GM12892 (cell line): ENCODE measurements at regions not wholly inside any gene's neighbourhood (a gene's known extent, or its start where the extent isn't known, plus 50 kb on each side); places are given as distances from the start of the nearest gene placed in this dataset.

ENCODE experiments used
- DNase-seq: peaks from one replicate; pipeline ENCODE4 v3.0.0; 2011; ENCODE audit not compliant: insufficient read length
- FAIRE-seq: peaks from 2 replicates; lab custom pipeline; 2011; peaks lifted over from hg19 to GRCh38; lab: Jason Lieb, UNC
- POLR2A ChIP-seq: IDR thresholded peaks from 2 replicates; pipeline ENCODE4 v1.6.1; 2011; ENCODE audit warnings: low read depth, low read length, control low read depth
- POLR2AphosphoS5 ChIP-seq: IDR thresholded peaks from 2 replicates; pipeline ENCODE4 v1.6.1; 2011; ENCODE audit warnings: low read depth, low read length, control low read depth
- TAF1 ChIP-seq: IDR thresholded peaks from 2 replicates; pipeline ENCODE4 v1.6.1; 2011; ENCODE audit warnings: low read depth, mild to moderate bottlenecking, control low read depth, low read length, borderline replicate concordance

GRCh38 chr3:117366574-117366973 lies 657.0 kb downstream of the TUSC7 start:
- no peak for FAIRE-seq

GRCh38 chr3:117367861-117368260 lies 658.3 kb downstream of the TUSC7 start:
- FAIRE-seq (no peak), DNase-seq (no peak)

More at GRCh38 chr3:117366574-117366973, 657.0 kb downstream of the TUSC7 start:
- TF ChIP-seq POLR2AphosphoS5 (no peak), TAF1 (no peak), POLR2A (no peak)
- DNase-seq = no peak

GRCh38 chr3:117380631-117381030 lies 671.1 kb downstream of the TUSC7 start:
- FAIRE-seq (no peak), DNase-seq (no peak)
- TF ChIP-seq POLR2AphosphoS5 (no peak), TAF1 (no peak), POLR2A (no peak)

More at GRCh38 chr3:117367861-117368260, 658.3 kb downstream of the TUSC7 start:
- no peak for TF ChIP-seq POLR2AphosphoS5

GRCh38 chr3:117393119-117393518 lies 683.5 kb downstream of the TUSC7 start:
- FAIRE-seq (no peak), DNase-seq (no peak)
- TF ChIP-seq POLR2A = no peak
- no peak for TF ChIP-seq POLR2AphosphoS5
- no peak for TF ChIP-seq TAF1

GRCh38 chr3:117398141-117398899 lies 688.7 kb downstream of the TUSC7 start:
- TF ChIP-seq TAF1 (no peak), POLR2A (no peak), POLR2AphosphoS5 (no peak)
- FAIRE-seq (no peak), DNase-seq (no peak)

- TF ChIP-seq POLR2AphosphoS5 (no peak), POLR2A (no peak), TAF1 (no peak)
- FAIRE-seq (no peak), DNase-seq (no peak)
Observed at GRCh38 chr3:117399311-117400078, 689.9 kb downstream of the TUSC7 start.

- no peak for DNase-seq
- no peak for FAIRE-seq
- no peak for TF ChIP-seq TAF1
- no peak for TF ChIP-seq POLR2AphosphoS5
- TF ChIP-seq POLR2A = no peak
Observed at GRCh38 chr3:117400303-117400702, 690.7 kb downstream of the TUSC7 start.

GRCh38 chr3:117404141-117404540 lies 694.6 kb downstream of the TUSC7 start:
- FAIRE-seq = no peak

GRCh38 chr3:117404730-117405129 lies 695.2 kb downstream of the TUSC7 start:
- TF ChIP-seq TAF1 = no peak
- TF ChIP-seq POLR2AphosphoS5 = no peak
- no peak for TF ChIP-seq POLR2A
- no peak for DNase-seq
- FAIRE-seq = no peak

More at GRCh38 chr3:117404141-117404540, 694.6 kb downstream of the TUSC7 start:
- DNase-seq = no peak
- TF ChIP-seq POLR2AphosphoS5 = no peak

- FAIRE-seq (no peak), DNase-seq (no peak)
- no peak for TF ChIP-seq TAF1
- TF ChIP-seq POLR2AphosphoS5 = no peak
- no peak for TF ChIP-seq POLR2A
Observed at GRCh38 chr3:117405359-117405758, 695.8 kb downstream of the TUSC7 start.

GRCh38 chr3:117407317-117407716 lies 697.7 kb downstream of the TUSC7 start:
- DNase-seq (no peak), FAIRE-seq (peak; percentile 51)
- TF ChIP-seq TAF1 (no peak), POLR2AphosphoS5 (no peak), POLR2A (no peak)

GRCh38 chr3:117408811-117409210 lies 699.2 kb downstream of the TUSC7 start:
- FAIRE-seq (no peak), DNase-seq (no peak)
- no peak for TF ChIP-seq POLR2AphosphoS5
- TF ChIP-seq TAF1 = no peak
- no peak for TF ChIP-seq POLR2A
